HG03520 (cell line): ENCODE measurements at regions not wholly inside any gene's neighbourhood (a gene's known extent, or its start where the extent isn't known, plus 50 kb on each side); places are given as distances from the start of the nearest gene placed in this dataset.
"Not testable (repeated sequence)": the region's sequence is repeated elsewhere in the genome, so short reads cannot be mapped to it uniquely, and the experiment has no call there.

ENCODE experiments used
- ATAC-seq: cut with Tn5 transposase; IDR thresholded peaks from one replicate; pipeline ENCODE4 v1.9.1; 2021; ENCODE audit warnings: mild to moderate bottlenecking, moderate library complexity; ENCODE audit not compliant: unreplicated experiment

DNA sequence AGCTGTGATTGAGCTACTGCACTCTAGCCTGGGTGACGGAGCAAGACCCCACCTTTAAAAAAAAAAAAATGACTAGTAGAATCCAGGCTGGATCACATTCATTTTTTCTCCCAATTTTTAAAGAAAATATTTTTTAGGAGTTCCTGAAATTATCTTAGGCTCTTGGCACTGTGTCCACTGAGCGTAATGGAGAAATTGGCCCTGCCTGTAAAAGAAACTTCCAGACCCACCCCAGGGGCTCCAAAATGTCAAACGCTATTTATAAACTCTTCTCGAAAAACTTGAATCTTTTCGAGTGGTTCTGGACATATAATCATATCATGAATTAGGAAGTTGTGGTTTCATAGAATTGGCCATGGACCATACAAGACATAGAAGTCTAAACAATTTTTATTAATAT is 300.2 kb upstream of the RGMA start:
- no peak for ATAC-seq

DNA sequence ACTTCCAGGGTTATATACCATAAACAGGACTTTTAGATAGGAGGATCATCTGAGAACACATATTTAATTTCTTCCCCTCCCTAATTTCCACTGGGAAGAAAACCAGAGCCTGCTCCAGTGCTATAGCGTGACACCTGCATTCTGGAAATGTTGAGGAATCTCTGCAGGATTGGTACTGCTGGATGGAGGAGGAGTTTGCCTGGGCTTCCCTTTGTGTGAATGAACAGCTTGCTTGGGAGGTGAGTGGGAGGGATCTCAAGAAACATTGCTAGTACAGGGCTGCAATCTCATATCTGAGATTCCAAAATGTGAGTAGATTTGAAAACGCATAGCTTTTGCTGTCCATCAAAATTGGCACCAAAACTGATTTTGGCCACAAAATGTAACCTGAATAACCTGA is 295.9 kb upstream of the RGMA start:
- no peak for ATAC-seq

DNA sequence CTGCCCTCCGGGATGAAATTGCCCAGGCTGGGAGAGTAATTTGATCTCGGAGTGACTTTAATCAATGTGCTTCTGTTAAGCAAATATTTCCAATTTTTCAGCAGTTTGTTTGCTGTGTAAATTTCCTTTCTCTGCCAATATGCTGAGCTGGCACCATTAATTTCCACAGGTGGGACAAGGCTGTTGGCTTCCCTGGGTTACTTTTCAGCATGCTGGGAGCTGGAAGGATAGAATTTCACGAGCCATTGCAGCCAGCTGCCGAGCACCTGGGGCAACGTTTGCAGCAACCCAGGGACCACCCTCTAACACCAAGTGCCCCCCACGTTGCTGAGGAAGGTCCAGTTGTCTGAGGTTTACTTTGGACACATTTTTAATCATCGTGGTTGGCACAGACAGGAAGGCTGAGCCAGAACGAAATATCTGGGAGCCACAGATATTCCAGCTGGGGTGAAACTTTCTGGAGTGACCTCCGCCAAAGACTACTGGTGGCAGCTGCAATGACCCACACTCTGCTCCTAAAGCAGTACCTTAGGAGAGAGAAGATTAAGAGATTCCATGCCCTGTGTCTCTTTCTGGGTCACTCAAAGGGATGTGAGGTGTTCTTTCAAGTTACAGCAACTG is 293.3 kb upstream of the RGMA start:
- no peak for ATAC-seq

DNA sequence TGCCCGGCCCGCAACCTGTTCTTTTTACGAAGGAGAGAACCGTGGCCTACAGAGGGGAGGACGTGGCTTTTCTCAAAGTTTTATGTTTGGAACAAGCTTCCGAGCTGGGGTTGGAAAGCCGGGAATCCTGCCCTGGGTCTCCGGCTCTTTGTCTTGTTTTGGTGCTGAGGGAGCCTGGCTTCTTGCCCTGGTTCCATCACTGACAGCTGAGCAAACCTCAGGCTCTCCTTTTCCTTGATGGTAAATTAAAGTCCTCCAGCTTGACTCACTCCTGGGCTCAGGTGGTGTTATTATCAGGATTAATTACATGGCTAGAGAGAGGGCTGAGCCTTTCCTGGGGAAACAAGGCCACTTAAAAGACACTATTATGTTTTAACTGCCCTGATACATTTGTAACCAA is 289.5 kb upstream of the RGMA start:
- ATAC-seq: no peak

DNA sequence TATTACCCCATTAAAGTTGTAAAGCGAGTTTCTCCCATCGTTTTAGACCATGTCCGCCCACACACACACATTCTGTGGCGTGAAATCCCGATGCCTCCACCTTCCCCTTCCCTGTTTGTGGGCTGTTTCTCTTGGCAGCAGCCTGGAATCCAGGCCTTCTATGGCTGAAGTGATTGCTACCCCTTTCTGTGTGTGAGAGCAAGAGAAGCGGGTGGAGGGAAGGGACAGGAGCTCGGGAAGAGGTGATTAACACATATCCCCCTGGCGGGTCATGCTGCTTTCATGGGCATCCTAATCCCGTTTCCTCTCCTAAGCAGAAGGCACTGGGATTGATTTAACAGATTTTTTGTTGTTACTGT is 283.8 kb upstream of the RGMA start:
- no peak for ATAC-seq

DNA sequence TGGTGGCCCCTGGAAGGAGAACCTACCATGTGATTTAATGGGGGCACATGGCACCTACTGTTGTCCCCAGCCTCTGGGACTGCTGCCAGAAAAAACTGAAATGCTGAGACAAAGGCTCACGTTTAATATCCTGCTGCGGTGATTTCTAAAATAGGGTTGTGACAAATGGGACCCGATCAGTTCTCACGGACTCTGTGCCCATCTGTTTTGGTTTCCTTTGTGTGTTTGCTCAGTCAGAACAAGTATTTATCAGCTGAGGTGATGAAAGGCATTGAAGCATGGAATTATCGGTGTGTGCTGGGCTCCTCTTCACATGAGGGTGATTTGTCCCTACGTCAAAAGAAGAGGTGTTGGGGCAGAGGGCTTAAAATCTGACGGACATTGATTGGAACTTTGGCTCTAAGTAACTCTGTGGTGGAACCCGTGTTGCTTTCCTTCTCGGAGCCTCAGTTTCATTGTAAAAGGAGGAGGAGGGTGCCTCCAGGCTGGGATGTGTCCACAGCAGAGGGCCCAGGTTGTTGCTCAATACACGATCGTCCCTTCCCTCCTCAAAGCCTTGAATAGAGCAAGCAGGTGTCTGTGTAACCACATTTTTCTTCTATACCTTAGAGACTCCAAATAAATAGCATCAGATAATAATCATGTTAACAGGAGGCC is 283.3 kb upstream of the RGMA start:
- ATAC-seq: no peak

DNA sequence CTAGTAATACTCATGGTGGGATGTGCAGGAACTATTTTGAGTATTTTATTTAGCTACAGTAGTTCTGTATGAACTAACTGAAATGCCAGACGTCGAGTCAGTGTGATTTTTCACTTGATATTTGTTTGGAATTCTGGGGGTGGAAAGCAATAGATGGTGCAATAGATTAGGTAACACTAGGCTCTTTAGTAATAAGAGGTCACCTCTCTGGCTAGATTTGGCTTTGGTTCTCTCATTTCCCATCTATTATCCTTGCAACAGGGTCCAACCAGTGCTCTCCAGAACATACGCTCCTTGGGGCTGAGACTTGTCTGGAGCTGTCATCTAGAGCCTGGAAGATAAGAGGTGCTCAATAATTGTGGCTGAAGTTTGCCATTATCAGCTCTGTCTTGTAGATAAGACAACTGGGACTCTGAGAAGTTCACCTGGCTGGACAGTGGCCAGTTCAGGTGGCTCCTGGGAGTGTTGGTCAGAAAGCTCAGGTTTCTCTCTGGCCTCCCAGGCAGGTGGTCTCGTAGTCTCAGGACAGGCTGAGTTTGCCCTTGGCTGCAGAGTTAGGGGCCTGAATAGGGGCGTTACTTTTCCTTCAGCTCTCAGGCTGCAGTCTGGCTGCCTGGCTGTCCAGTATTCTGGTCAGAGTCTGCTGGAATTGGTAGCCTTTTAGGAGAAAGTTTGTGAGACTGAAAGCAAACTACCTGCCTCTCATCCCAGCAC is 277.5 kb upstream of the RGMA start:
- ATAC-seq: no peak

DNA sequence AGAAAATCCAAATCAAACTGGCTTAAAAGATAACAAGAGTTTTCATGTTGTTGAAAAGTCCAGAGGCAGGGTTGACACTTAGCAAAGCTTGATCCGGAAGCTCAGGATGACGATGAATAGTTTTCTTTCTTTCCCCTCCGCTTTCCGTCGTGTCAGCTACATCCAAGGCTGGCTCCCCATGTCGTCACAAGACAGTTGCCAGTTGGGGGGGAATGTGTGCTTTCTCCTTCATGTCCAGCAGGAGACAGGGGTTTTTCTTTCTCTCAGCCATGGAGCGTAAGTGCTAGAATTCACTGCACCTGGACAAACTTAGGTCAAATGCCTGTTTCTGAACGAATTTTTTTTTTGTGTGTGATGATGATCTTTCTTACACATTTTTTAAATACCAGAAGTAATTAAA is 273.8 kb upstream of the RGMA start:
- ATAC-seq: no peak

DNA sequence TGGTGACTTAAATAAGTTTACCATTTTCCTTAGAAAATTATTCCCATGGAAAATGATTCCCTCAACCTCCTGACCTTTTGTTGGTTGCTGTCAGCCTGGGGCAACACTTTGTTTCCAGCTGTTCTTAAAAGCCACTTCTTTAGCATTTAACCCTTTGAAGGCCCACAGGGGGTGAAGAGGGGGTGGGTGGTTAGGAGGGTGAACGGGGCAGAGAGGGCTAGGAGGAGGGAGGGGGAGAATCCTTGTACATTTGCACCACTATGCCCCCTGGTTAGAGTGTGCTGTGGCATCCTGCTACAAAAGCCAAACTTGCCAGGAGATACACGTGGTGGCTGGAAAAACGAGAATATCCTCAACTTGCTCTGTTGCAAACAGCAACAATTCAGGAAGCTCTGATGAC is 273.2 kb upstream of the RGMA start:
- ATAC-seq: no peak

DNA sequence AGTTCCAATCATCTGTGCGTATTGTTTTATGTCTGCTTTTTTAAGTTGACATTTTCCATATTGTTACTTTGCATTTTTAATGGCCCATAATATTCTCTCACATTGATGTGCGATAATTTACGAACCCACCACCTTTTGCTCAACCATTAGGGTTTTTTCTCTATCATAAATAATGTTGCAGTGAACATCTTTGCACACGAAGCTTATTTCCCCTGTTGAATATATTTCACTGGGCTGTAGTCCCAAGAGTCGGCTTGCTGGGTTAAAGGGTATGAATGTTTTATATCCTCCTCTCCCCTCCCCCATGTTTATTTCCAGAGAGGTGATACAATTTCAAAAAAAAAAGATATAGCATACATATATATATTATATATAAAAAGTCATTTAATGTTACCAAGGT is 272.7 kb upstream of the RGMA start:
- no peak for ATAC-seq

DNA sequence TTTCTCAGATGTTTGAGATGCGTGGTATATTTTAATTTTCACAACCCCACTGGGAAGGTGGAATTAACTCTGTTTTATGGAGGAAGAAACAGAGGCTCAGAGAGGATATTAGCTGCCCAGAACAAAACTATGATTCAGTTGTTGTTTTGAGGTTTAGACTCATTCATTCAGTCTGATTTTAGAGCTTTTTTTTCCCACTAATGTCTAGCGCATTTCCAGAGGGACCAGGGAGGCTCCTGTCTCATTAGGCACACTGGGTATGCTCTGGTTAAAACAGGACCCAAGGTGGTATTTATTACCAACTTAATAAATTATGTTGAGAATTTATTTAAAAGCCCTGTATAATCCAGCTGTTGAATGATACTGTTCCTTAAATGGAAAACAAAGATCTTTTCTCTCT is 272.0 kb upstream of the RGMA start:
- no peak for ATAC-seq

DNA sequence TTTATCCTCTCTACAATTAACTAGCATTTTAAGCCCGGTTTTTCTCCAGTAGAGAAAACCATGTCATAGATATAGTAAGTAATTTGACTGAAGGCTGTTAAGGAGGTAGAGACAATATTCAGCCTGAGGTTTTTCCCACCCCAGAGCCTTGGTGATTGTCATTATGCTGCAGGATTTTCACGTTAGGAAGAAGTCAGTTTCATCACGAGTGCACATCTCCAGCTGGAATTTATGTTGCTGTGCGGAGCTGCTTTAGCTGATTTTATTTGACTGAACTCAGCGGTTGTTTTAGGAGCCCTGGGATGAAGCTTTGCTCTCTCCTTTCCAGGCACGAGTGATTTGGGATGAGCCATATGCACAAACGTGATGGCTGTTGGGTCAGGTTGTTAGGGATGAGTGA is 271.3 kb upstream of the RGMA start:
- ATAC-seq: no peak

DNA sequence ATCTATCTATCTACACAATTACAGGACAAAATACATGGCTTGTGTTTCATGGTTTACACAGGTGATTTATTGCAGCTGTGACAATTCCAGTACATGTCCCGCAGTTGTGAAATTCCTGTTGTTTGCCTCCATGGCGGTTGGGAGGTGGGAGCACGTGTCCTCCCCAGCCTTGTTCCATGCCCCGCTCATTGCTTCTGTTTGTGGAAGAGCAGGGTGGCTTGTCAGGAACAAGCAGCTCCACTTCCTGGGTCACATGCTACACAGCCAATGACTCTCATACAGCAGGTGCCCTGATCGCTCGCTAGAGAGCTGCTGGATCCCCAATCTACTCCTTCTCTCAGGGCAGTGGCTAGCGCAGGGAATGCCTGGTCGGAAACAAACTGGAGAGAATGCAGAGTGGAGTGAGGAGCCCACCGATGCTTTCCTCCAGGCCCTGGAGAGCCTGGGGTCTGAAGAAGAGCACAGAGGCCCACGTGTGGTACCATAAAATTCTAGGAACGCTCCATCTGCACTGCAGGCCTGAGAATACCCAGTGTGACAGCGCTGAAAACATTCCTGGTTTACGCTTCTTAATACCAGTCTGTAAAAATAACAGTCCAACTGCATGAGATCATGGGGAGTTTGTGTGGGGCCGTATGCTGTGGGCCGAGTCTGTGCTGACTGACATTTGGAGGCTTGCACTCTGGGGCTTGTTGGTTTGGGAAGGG is 270.6 kb upstream of the RGMA start:
- no peak for ATAC-seq

DNA sequence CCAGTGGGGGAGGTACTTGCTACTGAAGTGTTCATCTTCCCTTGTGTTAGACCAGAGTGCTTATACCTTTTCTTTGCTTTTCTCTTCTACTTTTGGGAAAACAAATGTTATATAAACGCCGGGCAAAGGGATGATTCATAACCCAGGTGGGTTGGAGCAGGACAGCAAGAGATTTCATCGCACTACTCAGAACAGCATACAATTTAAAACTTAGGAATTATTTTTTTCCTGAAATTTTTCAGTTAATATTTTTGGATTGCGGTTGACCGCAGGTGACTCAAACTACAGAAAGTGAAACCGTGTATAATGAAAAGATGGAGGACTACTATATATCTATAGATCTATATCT is 270.0 kb upstream of the RGMA start:
- ATAC-seq: no peak

DNA sequence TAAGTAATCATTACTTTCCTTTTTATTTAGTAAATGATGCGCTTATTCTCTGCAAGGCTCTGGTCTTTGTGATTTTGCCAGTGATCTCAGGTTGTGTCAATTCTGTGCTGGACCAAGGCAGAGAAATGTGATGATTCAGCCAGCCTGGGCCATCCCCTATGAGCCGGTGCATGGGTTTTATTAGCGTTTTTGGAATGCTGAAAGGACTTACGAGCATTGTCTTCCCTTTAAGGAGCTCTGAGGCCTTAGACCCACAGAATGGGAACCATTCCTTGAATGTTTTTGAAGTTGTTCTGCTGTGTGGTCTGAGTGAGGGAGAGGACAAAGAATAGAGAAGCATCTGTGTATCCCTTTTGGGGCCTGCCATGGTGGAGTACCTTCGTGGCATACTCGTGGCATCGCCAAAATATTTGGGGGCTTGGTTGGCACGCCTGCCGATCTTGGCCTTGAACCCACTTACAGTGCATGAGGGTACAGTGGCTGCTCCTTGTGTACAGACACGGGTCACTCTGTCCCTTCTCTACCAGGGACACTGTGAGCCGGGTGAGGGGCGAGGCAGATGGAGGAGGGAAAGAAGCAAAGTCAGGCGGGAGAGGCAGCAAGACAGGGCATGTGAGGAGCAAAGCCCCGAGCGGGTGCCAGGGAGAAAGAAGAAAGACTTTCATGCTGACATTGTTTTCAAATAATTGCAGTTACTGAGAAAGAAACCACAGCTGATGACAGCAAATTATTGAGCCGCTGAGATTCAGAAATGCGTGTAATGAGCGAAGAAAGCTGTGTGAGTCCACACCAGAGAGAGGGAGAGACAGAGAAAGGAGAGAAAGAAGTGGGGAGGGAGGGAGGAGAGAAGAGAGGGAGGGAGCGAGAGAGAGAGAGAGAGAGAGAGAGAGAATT is 269.4 kb upstream of the RGMA start:
- no peak for ATAC-seq

DNA sequence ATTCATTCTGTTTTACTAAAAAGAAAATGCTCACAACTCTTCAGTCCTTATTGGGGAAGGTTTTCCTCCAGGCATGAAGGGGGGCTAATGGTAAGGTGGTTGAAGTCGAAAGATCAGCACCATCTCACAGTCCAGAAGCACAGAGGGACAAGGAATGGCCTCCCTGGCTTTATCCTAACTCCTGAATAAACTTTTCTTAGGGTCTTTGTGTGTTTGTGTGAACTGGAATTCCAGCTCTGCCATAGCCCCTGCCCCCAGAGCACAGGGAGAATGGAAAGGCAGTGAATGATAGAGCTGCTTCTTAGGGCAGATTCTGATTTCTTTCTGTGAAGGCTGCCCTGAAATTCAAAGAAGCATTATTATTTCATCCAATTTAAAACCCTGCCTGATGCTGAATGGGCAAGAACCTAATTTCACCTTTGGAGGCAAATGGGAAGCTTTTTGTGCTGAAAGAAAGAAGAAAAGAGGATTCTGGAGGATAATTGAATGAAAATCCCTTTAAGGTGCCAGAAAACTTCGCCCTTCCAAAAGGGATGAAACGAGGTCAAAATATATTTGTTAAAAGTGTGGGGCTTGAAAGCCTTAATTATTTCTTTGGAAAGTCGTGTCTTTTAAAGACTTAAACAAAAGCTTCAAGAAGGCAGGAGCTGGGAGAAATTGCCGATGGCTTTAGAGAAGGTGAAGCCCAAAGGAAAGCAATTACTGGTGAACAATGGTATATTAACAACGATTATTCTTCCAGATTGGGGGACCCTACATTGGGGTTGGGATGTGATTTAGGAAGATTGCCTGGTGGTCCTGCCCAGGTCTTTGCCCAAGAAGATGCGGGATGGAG is 259.9 kb upstream of the RGMA start:
- ATAC-seq: no peak

DNA sequence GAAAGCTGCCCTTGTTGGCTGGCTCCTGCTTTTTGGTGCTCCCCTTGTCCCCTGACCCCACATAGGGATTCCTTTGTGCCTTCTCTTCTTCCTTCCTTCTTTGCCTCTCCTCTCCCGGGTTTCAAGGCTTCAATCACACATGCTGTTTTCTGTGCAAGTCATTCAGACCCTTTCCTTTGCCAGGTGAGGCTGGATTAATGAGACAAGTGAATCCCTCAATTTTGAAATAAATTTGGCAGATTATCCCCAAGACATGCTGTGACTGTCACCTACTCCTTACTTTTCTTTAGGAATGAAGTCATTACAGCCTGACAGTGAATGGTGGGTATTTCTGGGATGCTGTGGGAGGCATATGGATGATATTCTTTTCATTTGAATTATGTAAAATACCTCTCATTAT is 259.0 kb upstream of the RGMA start:
- no peak for ATAC-seq

DNA sequence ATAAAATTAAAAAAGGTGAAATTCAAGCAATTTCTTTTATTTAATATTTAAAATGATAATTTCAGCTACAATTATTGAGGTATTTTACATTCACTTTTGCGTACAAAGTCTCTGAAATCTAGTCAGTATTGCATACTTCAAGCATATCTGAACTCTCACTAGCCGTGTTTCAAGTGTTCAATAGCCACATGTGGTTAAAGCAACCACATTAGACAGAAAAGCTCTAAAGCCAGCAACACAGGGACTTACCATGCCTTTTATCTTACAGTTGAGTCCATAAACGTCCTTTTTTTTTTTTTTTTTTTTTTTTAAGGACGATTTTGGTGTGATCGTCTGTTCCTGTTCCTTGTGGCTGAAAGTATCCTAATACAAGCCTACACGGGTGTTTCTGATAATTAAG is 257.0 kb upstream of the RGMA start:
- no peak for ATAC-seq

DNA sequence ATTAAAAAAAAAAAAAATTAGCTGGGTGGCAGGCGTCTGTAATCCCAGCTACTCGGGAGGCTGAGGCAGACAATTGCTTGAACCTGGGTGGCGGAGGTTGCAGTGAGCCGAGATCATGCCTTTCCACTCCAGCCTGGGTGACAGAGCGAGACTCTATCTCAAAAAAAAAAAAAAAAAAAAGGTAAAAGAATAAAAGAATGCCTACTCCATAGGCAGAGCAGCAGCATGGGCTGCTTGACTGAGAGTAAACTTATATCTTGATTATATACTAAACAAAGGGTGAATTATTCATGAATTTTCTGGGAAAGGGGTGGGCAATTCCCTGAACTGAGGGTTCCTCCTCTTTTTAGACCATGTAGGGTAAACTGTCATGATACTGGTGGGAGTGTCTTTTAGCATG is 254.4 kb upstream of the RGMA start:
- ATAC-seq: not testable (repeated sequence)

DNA sequence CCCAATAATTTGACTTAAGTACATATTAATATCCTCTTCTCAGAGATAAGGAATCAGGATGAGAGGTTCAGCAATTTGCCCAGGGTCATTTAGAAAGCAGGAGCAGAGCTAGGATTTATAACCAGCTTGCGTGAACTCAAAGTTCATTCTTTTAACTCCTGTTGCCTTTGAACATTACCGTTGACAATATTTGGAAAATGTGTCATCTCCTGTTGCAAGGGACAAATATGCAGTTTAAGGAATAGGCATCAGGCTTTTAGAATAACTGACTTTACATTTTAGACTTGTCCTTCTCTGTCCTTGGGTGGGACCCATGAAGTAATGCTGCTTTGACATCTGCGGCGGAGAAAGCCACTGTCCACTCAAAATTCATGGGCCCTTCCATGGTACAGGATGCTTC is 252.2 kb upstream of the RGMA start:
- no peak for ATAC-seq
